Hepatocyte (in vitro differentiated cells): ENCODE measurements at regions not wholly inside any gene's neighbourhood (a gene's known extent, or its start where the extent isn't known, plus 50 kb on each side); places are given as distances from the start of the nearest gene placed in this dataset.

Experiments used
- DNase-seq: peaks from one replicate; pipeline ENCODE4 v3.0.0-alpha.2; 2016; ENCODE audit warnings: low spot score
- H2AFZ ChIP-seq: fragments of 200-600 bp; sonication (generic); 2 replicates; pipeline ENCODE4 v1.6.0; 2016; ENCODE audit warnings: antibody characterized with exemption, mild to moderate bottlenecking
- H3K27ac ChIP-seq: fragments of 200-600 bp; sonication (generic); 2 replicates; pipeline ENCODE4 v1.5.1; 2016; ENCODE audit warnings: mild to moderate bottlenecking
- H3K27me3 ChIP-seq: fragments of 200-600 bp; sonication (generic); 2 replicates; pipeline ENCODE4 v1.6.1; 2016
- H3K36me3 ChIP-seq: fragments of 200-600 bp; sonication (generic); replicated peaks from 2 replicates; pipeline ENCODE4 v1.5.1; 2016; ENCODE audit warnings: low read depth; ENCODE audit not compliant: insufficient read depth
- H3K4me1 ChIP-seq: fragments of 200-600 bp; sonication (generic); 2 replicates; pipeline ENCODE4 v1.5.1; 2016; ENCODE audit warnings: mild to moderate bottlenecking, moderate library complexity; ENCODE audit not compliant: insufficient read depth
- H3K4me2 ChIP-seq: fragments of 200-600 bp; sonication (generic); 2 replicates; pipeline ENCODE4 v1.6.0; 2016
- H3K4me3 ChIP-seq: fragments of 200-600 bp; sonication (generic); 2 replicates; pipeline ENCODE4 v1.5.1; 2016; ENCODE audit warnings: mild to moderate bottlenecking
- H3K79me2 ChIP-seq: fragments of 200-600 bp; sonication (generic); 2 replicates; pipeline ENCODE4 v1.6.0; 2017; ENCODE audit warnings: mild to moderate bottlenecking
- H3K9me2 ChIP-seq: fragments of 200-600 bp; sonication (generic); replicated peaks from 2 replicates; pipeline ENCODE4 v1.6.0; 2017; ENCODE audit warnings: mild to moderate bottlenecking; ENCODE audit not compliant: insufficient read depth
- H3K9me3 ChIP-seq: fragments of 200-600 bp; sonication (generic); 2 replicates; pipeline ENCODE4 v1.5.1; 2016; ENCODE audit warnings: low read depth, mild to moderate bottlenecking
- H4K20me1 ChIP-seq: fragments of 200-600 bp; sonication (generic); 2 replicates; pipeline ENCODE4 v1.6.0; 2016; ENCODE audit warnings: mild to moderate bottlenecking; ENCODE audit not compliant: insufficient read depth, poor library complexity, severe bottlenecking
- EZH2 ChIP-seq: fragments of 200-600 bp; sonication (generic); IDR thresholded peaks from 2 replicates; pipeline ENCODE4 v1.6.1; 2016; ENCODE audit warnings: antibody characterized with exemption, mild to moderate bottlenecking, borderline replicate concordance
- EZH2phosphoT487 ChIP-seq: fragments of 200-600 bp; sonication (generic); IDR thresholded peaks from one replicate; pipeline ENCODE4 v1.6.1; 2018; ENCODE audit warnings: antibody characterized with exemption, mild to moderate bottlenecking, low read depth, moderate library complexity; ENCODE audit not compliant: unreplicated experiment, severe bottlenecking
- WGBS: methylation state at CpG from one replicate; pipeline ENCODE4 v1.1.6; 2016; ENCODE audit warnings: low lambda C conversion rate; ENCODE audit errors: missing lambda C conversion rate; 5-methylcytosine and 5-hydroxymethylcytosine counted together
- TF ChIP-seq, protein P1 (sequence below): fragments of 200-600 bp; sonication (generic); IDR thresholded peaks from 2 replicates; pipeline ENCODE4 v1.5.1; 2016; ENCODE audit warnings: antibody characterized with exemption, mild to moderate bottlenecking; ENCODE audit not compliant: poor library complexity

DNA sequence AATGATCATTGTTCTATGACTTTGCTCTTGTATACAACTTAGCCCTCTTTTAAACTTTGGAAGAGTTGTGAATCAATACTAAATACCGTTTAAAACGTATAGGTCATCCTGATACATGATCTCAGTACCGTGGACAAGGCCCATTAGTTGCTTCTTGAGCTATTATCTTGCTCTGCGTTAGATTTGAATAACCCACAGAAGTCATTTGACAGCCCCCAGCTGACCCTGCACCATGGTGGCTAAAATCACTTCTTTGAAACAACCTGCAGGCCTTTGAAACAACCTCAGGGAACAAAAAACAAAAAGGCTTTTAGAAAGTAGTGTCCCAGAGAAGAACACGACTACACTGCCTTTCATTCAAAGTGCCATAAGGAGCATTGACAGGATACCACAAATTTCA, 473.0 kb upstream of the ADGRL2 start:
- Histone ChIP-seq H3K4me1 (no peaks in the 10 kb centered on the region), H3K4me3 (no peak overlapping the region), H3K27ac (no peak overlapping the region), H3K9me3 (no peaks in the 10 kb centered on the region), H2AFZ (no peak overlapping the region), H3K9me2 (no peaks in the 10 kb centered on the region), H3K79me2 (no peaks in the 10 kb centered on the region), H4K20me1 (no peaks in the 10 kb centered on the region), H3K36me3 (no peaks in the 10 kb centered on the region), H3K27me3 (no peaks in the 10 kb centered on the region), H3K4me2 (no peak overlapping the region)
- 54% methylated on average over 5 of the region's 5 CpGs for WGBS
- DNase-seq = no peak
- TF ChIP-seq EZH2phosphoT487 = no peak
- TF ChIP-seq, protein P1, sequence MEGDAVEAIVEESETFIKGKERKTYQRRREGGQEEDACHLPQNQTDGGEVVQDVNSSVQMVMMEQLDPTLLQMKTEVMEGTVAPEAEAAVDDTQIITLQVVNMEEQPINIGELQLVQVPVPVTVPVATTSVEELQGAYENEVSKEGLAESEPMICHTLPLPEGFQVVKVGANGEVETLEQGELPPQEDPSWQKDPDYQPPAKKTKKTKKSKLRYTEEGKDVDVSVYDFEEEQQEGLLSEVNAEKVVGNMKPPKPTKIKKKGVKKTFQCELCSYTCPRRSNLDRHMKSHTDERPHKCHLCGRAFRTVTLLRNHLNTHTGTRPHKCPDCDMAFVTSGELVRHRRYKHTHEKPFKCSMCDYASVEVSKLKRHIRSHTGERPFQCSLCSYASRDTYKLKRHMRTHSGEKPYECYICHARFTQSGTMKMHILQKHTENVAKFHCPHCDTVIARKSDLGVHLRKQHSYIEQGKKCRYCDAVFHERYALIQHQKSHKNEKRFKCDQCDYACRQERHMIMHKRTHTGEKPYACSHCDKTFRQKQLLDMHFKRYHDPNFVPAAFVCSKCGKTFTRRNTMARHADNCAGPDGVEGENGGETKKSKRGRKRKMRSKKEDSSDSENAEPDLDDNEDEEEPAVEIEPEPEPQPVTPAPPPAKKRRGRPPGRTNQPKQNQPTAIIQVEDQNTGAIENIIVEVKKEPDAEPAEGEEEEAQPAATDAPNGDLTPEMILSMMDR = no peak
- no peak for TF ChIP-seq EZH2

- H3K9me2 ChIP-seq = no peaks in the 10 kb centered on the region
- H2AFZ ChIP-seq = no peak overlapping the region
- H3K36me3 ChIP-seq = no peaks in the 10 kb centered on the region
- no peak overlapping the region for H3K4me2 ChIP-seq
- TF ChIP-seq, protein P1 = no peak
- TF ChIP-seq EZH2phosphoT487 = no peak
- no peak for TF ChIP-seq EZH2
- no peaks in the 10 kb centered on the region for H4K20me1 ChIP-seq
- H3K27me3 ChIP-seq = no peaks in the 10 kb centered on the region
- no peak overlapping the region for H3K27ac ChIP-seq
- H3K79me2 ChIP-seq = no peaks in the 10 kb centered on the region
- 70% methylated on average over 6 of the region's 6 CpGs for WGBS
- no peaks in the 10 kb centered on the region for H3K9me3 ChIP-seq
- no peak for DNase-seq
- no peaks in the 10 kb centered on the region for H3K4me1 ChIP-seq
- H3K4me3 ChIP-seq = no peak overlapping the region
These were observed 473.5 kb upstream of the ADGRL2 start for GRCh38 chr1:81327103-81327710.

GRCh38 chr1:81326212-81326611, 474.5 kb upstream of the ADGRL2 start:
- DNase-seq = no peak
- Histone ChIP-seq H3K27me3 (no peaks in the 10 kb centered on the region), H3K9me3 (no peaks in the 10 kb centered on the region), H3K4me1 (no peaks in the 10 kb centered on the region), H3K4me3 (no peak overlapping the region), H3K27ac (no peak overlapping the region), H3K4me2 (no peak overlapping the region), H3K79me2 (no peaks in the 10 kb centered on the region), H3K36me3 (no peaks in the 10 kb centered on the region), H2AFZ (no peak overlapping the region), H3K9me2 (no peaks in the 10 kb centered on the region), H4K20me1 (no peaks in the 10 kb centered on the region)
- 90% methylated on average over 3 of the region's 3 CpGs for WGBS
- TF ChIP-seq, protein P1 = no peak
- no peak for TF ChIP-seq EZH2phosphoT487
- TF ChIP-seq EZH2 = no peak

DNA sequence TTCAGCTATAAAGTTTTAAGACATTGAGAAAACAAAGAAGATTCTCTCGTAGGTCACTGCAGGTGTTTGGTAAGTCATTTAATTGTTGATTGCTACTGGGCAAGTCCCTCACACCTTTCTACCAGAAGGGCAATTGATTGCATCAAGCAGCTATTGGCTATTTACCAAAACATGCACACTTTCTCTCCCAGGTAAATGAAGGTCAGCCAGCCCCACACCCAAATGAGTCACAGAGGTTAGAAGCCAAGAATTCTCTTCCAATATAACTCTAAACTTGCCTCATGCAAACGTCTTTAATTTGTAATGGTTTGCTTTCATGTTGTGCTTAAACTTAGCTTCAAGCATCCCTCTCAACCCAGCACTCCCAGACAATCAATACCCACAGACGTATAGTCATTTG, 475.3 kb upstream of the ADGRL2 start:
- Histone ChIP-seq H3K4me3 (no peak overlapping the region), H4K20me1 (no peaks in the 10 kb centered on the region), H3K4me2 (no peak overlapping the region), H3K27me3 (no peaks in the 10 kb centered on the region), H3K79me2 (no peaks in the 10 kb centered on the region), H3K27ac (no peak overlapping the region), H3K4me1 (no peaks in the 10 kb centered on the region), H3K9me2 (no peaks in the 10 kb centered on the region), H3K9me3 (no peaks in the 10 kb centered on the region), H3K36me3 (no peaks in the 10 kb centered on the region), H2AFZ (no peak overlapping the region)
- no peak for DNase-seq
- TF ChIP-seq, protein P1 = no peak
- TF ChIP-seq EZH2phosphoT487 = no peak
- TF ChIP-seq EZH2 = no peak
- 75% methylated on average over 3 of the region's 3 CpGs for WGBS
